Mesenchymal stem cell (in vitro differentiated cells and primary cell): ENCODE measurements at regions not wholly inside any gene's neighbourhood (a gene's known extent, or its start where the extent isn't known, plus 50 kb on each side); places are given as distances from the start of the nearest gene placed in this dataset.

Experiments
- DNase-seq: peaks from one replicate; pipeline ENCODE4 v3.0.0-alpha.2; 2013
- H2AFZ ChIP-seq: one replicate; pipeline ENCODE4 v1.6.1; 2013; ENCODE audit warnings: low read depth, mild to moderate bottlenecking, control low read depth, inconsistent platforms, low read length, moderate library complexity
- H2AK5ac ChIP-seq: 2 replicates; pipeline ENCODE4 v1.6.1; 2013; ENCODE audit warnings: low read length, moderate library complexity, mild to moderate bottlenecking, inconsistent platforms; ENCODE audit not compliant: severe bottlenecking
- H2BK120ac ChIP-seq: one replicate; pipeline ENCODE4 v1.6.1; 2013; ENCODE audit warnings: low read depth, mild to moderate bottlenecking, inconsistent platforms, low read length, moderate library complexity
- H2BK12ac ChIP-seq, 2 experiments: one replicate each; pipeline ENCODE4 v1.6.1; 2013; ENCODE audit warnings: inconsistent platforms in 2 of 2, low read length in 2 of 2, mild to moderate bottlenecking in 2 of 2, moderate library complexity in 2 of 2, control low read depth in 1 of 2
- H2BK15ac ChIP-seq: one replicate; pipeline ENCODE4 v1.6.1; 2013; ENCODE audit warnings: mild to moderate bottlenecking, low read depth, inconsistent platforms; ENCODE audit not compliant: poor library complexity, severe bottlenecking
- H2BK5ac ChIP-seq: 2 replicates; pipeline ENCODE4 v1.6.1; 2013; ENCODE audit warnings: low read depth, mild to moderate bottlenecking, low read length, control low read depth, inconsistent platforms; ENCODE audit not compliant: poor library complexity, severe bottlenecking
- H3K14ac ChIP-seq, 2 experiments: one replicate each; pipeline ENCODE4 v1.6.1; 2013; ENCODE audit warnings: inconsistent platforms in 2 of 2, low read length in 2 of 2, control low read depth in 1 of 2, mild to moderate bottlenecking in 1 of 2, moderate library complexity in 1 of 2
- H3K18ac ChIP-seq, 2 experiments: one replicate each; pipeline ENCODE4 v1.6.1; 2013; ENCODE audit warnings: inconsistent platforms in 2 of 2, low read length in 2 of 2, control low read depth in 1 of 2, low read depth in 1 of 2, mild to moderate bottlenecking in 1 of 2
- H3K23ac ChIP-seq, 2 experiments: one replicate each; pipeline ENCODE4 v1.6.1; 2013; ENCODE audit warnings: inconsistent platforms in 2 of 2, low read length in 2 of 2, mild to moderate bottlenecking in 2 of 2, moderate library complexity in 2 of 2, control low read depth in 1 of 2
- H3K27ac ChIP-seq: 2 replicates; pipeline ENCODE4 v1.5.1; 2013; ENCODE audit warnings: mild to moderate bottlenecking, moderate library complexity, low read length, control low read depth, inconsistent platforms; ENCODE audit not compliant: poor library complexity, severe bottlenecking
- H3K27me3 ChIP-seq, 2 experiments: 2 replicates each; pipeline versions ENCODE4 v1.6.1 to v1.7.0; 2013; ENCODE audit warnings: low read length in 2 of 2, mild to moderate bottlenecking in 2 of 2, moderate library complexity in 2 of 2, control low read depth in 1 of 2, inconsistent platforms in 1 of 2; ENCODE audit not compliant: control insufficient read depth in 1 of 2, insufficient read depth in 1 of 2
- H3K36me3 ChIP-seq, 2 experiments: 2 replicates each; pipeline versions ENCODE4 v1.6.1 to v1.7.0; 2013; ENCODE audit warnings: low read length in 2 of 2, control low read depth in 1 of 2, inconsistent platforms in 1 of 2, low read depth in 1 of 2, mild to moderate bottlenecking in 1 of 2; ENCODE audit not compliant: insufficient read depth in 2 of 2, control insufficient read depth in 1 of 2
- H3K4ac ChIP-seq, 2 experiments: one replicate each; pipeline ENCODE4 v1.6.1; 2013; ENCODE audit warnings: inconsistent platforms in 2 of 2, low read length in 2 of 2, mild to moderate bottlenecking in 2 of 2, moderate library complexity in 2 of 2, control low read depth in 1 of 2, low read depth in 1 of 2
- H3K4me1 ChIP-seq: 2 replicates; pipeline ENCODE4 v1.6.1; 2013; ENCODE audit warnings: low read depth, low read length, control low read depth; ENCODE audit not compliant: control insufficient read depth, insufficient read depth
- H3K4me2 ChIP-seq: 2 replicates; pipeline ENCODE4 v1.6.1; 2013; ENCODE audit warnings: low read length, mild to moderate bottlenecking, inconsistent platforms; ENCODE audit not compliant: poor library complexity, severe bottlenecking
- H3K4me3 ChIP-seq, 2 experiments: 2 replicates each; pipeline versions ENCODE4 v1.5.1 to v1.7.0; 2013; ENCODE audit warnings: low read length in 2 of 2, mild to moderate bottlenecking in 2 of 2, control low read depth in 1 of 2, low read depth in 1 of 2; ENCODE audit not compliant: insufficient read depth in 1 of 2
- H3K79me1 ChIP-seq: replicated peaks from 2 replicates; pipeline ENCODE4 v1.6.1; 2013; ENCODE audit warnings: mild to moderate bottlenecking, control low read depth, low read length, inconsistent platforms; ENCODE audit not compliant: poor library complexity, severe bottlenecking
- H3K9ac ChIP-seq: 2 replicates; pipeline ENCODE4 v1.7.0; 2013; ENCODE audit warnings: mild to moderate bottlenecking, low read length, moderate library complexity
- H3K9me3 ChIP-seq: 2 replicates; pipeline ENCODE4 v1.7.0; 2013; ENCODE audit warnings: mild to moderate bottlenecking, low read length; ENCODE audit not compliant: control insufficient read depth
- H4K8ac ChIP-seq: one replicate; pipeline ENCODE4 v1.6.1; 2013; ENCODE audit warnings: inconsistent platforms, mild to moderate bottlenecking, low read length, moderate library complexity
- H4K91ac ChIP-seq: one replicate; pipeline ENCODE4 v1.6.1; 2013; ENCODE audit warnings: mild to moderate bottlenecking, low read length, inconsistent platforms
- WGBS: methylation state at CpG from one replicate; pipeline ENCODE4 v1.1.7; 2013; ENCODE audit warnings: mixed read lengths; 5-methylcytosine and 5-hydroxymethylcytosine counted together

GRCh38 chr4:107366900-107367299 is 330.8 kb upstream of the DKK2 start:
- Histone ChIP-seq H2BK12ac (no peak overlapping the region), H3K36me3 (no peaks in the 10 kb centered on the region), H3K79me1 (no peaks in the 10 kb centered on the region), H3K9me3 (no peaks in the 10 kb centered on the region), H3K14ac (no peak overlapping the region), H4K91ac (no peak overlapping the region), H3K23ac (no peak overlapping the region), H3K4me2 (no peak overlapping the region), H2BK15ac (no peak overlapping the region), H2AK5ac (no peak overlapping the region), H3K9ac (no peak overlapping the region), H2AFZ (no peak overlapping the region), H3K27me3 (peaks cover 0 to 4% of the 10 kb centered on the region in 2 experiments), H3K4me3 (no peak overlapping the region), H2BK120ac (no peak overlapping the region), H3K18ac (no peak overlapping the region), H4K8ac (no peak overlapping the region), H3K4me1 (no peaks in the 10 kb centered on the region), H3K4ac (no peak overlapping the region), H2BK5ac (no peak overlapping the region), H3K27ac (no peak overlapping the region)
- no peak for DNase-seq

- Histone ChIP-seq H4K8ac (no peak overlapping the region), H3K27ac (no peak overlapping the region), H3K4ac (no peak overlapping the region), H2BK120ac (no peak overlapping the region), H3K4me1 (no peaks in the 10 kb centered on the region), H3K9me3 (no peaks in the 10 kb centered on the region), H2BK15ac (no peak overlapping the region), H2AK5ac (no peak overlapping the region), H3K18ac (no peak overlapping the region), H3K23ac (no peak overlapping the region), H3K79me1 (no peaks in the 10 kb centered on the region), H2BK12ac (no peak overlapping the region), H3K4me3 (no peak overlapping the region), H3K14ac (no peak overlapping the region), H3K4me2 (no peak overlapping the region), H3K36me3 (no peaks in the 10 kb centered on the region), H4K91ac (no peak overlapping the region), H3K27me3 (peaks cover 0 to 4% of the 10 kb centered on the region in 2 experiments), H3K9ac (no peak overlapping the region), H2BK5ac (no peak overlapping the region), H2AFZ (no peak overlapping the region)
- no peak for DNase-seq
- WGBS = 98% methylated on average over 4 of the region's 5 CpGs
Measured at GRCh38 chr4:107366016-107366735, 330.1 kb upstream of the DKK2 start.

DNA sequence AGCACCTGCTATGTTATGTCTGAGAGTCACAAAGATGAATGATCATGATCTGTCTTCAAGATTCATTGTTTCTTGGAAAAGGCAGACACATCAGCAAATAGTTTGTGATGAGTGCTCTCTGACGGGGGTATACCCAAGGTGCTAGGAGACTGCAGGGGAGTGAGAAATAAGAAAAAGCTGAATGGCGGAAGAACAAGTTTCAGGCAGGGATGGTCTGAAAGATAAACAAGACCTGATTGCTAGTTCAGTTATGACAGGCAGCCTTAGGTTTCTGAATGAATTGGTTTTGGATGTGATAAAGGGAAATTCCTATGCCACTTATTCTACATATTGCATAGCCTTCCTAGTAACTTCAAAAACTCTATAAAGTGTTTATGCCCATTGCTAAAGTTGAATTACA is 327.0 kb upstream of the DKK2 start:
- Histone ChIP-seq H3K79me1 (no peaks in the 10 kb centered on the region), H3K4me3 (no peak overlapping the region), H3K23ac (no peak overlapping the region), H3K4me1 (no peaks in the 10 kb centered on the region), H4K8ac (no peak overlapping the region), H2BK120ac (no peak overlapping the region), H3K18ac (no peak overlapping the region), H3K27me3 (peaks cover 0 to 4% of the 10 kb centered on the region in 2 experiments), H2AFZ (no peak overlapping the region), H3K36me3 (no peaks in the 10 kb centered on the region), H2BK15ac (no peak overlapping the region), H3K9me3 (no peaks in the 10 kb centered on the region), H2AK5ac (no peak overlapping the region), H3K9ac (no peak overlapping the region), H3K4ac (no peak overlapping the region), H4K91ac (no peak overlapping the region), H3K14ac (no peak overlapping the region), H3K27ac (no peak overlapping the region), H2BK5ac (no peak overlapping the region), H2BK12ac (no peak overlapping the region), H3K4me2 (no peak overlapping the region)
- DNase-seq = no peak
- WGBS = 87% methylated on average over 2 of the region's 2 CpGs

DNA sequence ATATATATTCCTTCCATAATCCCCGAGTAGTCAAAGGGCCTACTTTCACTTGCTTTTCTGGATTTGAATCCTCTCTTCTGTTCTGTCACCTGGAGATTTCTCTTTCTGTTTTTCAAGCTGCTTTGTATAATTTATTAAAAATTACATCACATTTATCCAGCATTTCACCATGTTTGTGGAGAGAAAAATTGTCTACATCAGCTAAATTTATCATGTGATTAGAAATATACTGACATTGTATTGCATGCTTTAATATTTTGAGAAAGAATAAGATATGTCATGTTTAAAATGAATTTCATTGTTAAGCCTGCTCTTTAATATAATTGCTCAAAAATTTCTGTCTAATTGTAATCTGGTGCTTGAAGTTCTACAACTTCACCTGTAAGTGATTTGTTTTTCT is 323.1 kb upstream of the DKK2 start:
- Histone ChIP-seq H3K4me1 (no peaks in the 10 kb centered on the region), H2AFZ (no peak overlapping the region), H3K27me3 (no peaks in the 10 kb centered on the region), H3K4me2 (no peak overlapping the region), H3K9me3 (no peaks in the 10 kb centered on the region), H4K8ac (no peak overlapping the region), H2BK15ac (no peak overlapping the region), H2BK120ac (no peak overlapping the region), H3K4me3 (no peak overlapping the region), H3K27ac (no peak overlapping the region), H2BK5ac (no peak overlapping the region), H3K9ac (no peak overlapping the region), H4K91ac (no peak overlapping the region), H2AK5ac (no peak overlapping the region), H3K79me1 (no peaks in the 10 kb centered on the region), H3K4ac (no peak overlapping the region), H3K18ac (no peak overlapping the region), H3K23ac (no peak overlapping the region), H3K14ac (no peak overlapping the region), H2BK12ac (no peak overlapping the region), H3K36me3 (no peaks in the 10 kb centered on the region)
- no CpG with 5 or more reads among the region's 1 CpG for WGBS
- DNase-seq = no peak
